ENCODE measurements at regions not wholly inside any gene's neighbourhood (a gene's known extent, or its start where the extent isn't known, plus 50 kb on each side); places are given as distances from the start of the nearest gene placed in this dataset.

- intact Hi-C loops (cut with micrococcal nuclease; ENCODE audit: unreplicated experiment) (no loop called here), in situ Hi-C loops (cut with HindIII; ENCODE audit: low pct_unique_long_range_greater_than_20kb, low sequenced_read_pairs) (no loop called here)
- no peaks in the 10 kb centered on the region for H3K27me3 ChIP-seq (ENCODE audit: control insufficient read depth, insufficient read depth, low read length)
- ATAC-seq: no peak
- ChIA-PET POLR2A (no interaction called here), CTCF (no interaction called here)
- no TSS peak for BruUV-seq (replicated peaks)
- no peak for DNase-seq (ENCODE audit: low read depth, low spot score)
- no peaks in the 10 kb centered on the region for H3K36me3 ChIP-seq (ENCODE audit: control insufficient read depth, insufficient read depth, low read length)
- H3K4me1 ChIP-seq (ENCODE audit: control insufficient read depth, insufficient read depth, low read length): no peaks in the 10 kb centered on the region
- no peak overlapping the region for H3K27ac ChIP-seq (ENCODE audit: low read length)
- TF ChIP-seq TCF7L2 (IDR thresholded peaks at IDR 0.05; ENCODE audit: low read depth, low read length) (no peak), POLR2AphosphoS5 (IDR thresholded peaks at IDR 0.05; ENCODE audit: low read depth, low read length) (no peak), SIN3A (IDR thresholded peaks at IDR 0.05; ENCODE audit: borderline replicate concordance, insufficient read depth, low read depth, low read length) (no peak), REST (IDR thresholded peaks at IDR 0.05; ENCODE audit: insufficient read depth in 1 of 2, low read depth in 2 of 2, low read length in 1 of 2) (no peak), CTCF (IDR thresholded peaks at IDR 0.05) (no peak)
- no peaks in the 10 kb centered on the region for H3K9me3 ChIP-seq (ENCODE audit: control insufficient read depth, insufficient read depth, low read depth, low read length)
- no peak overlapping the region for H3K4me3 ChIP-seq (ENCODE audit: low read depth in 2 of 2, low read length in 2 of 2)
Measured at GRCh38 chr5:128764601-128765310, 200.5 kb upstream of the SLC27A6 start.

GRCh38 chr5:128765448-128766061 is 199.7 kb upstream of the SLC27A6 start:
- POLR2A ChIA-PET: no interaction called here
- Histone ChIP-seq H3K9me3 (ENCODE audit: control insufficient read depth, insufficient read depth, low read depth, low read length) (no peaks in the 10 kb centered on the region), H3K27ac (ENCODE audit: low read length) (no peak overlapping the region), H3K27me3 (ENCODE audit: control insufficient read depth, insufficient read depth, low read length) (no peaks in the 10 kb centered on the region), H3K36me3 (ENCODE audit: control insufficient read depth, insufficient read depth, low read length) (no peaks in the 10 kb centered on the region), H3K4me3 (ENCODE audit: low read depth in 2 of 2, low read length in 2 of 2) (no peak overlapping the region), H3K4me1 (ENCODE audit: control insufficient read depth, insufficient read depth, low read length) (no peaks in the 10 kb centered on the region)
- in situ Hi-C loops (cut with HindIII; ENCODE audit: low pct_unique_long_range_greater_than_20kb, low sequenced_read_pairs): no loop called here
- CTCF ChIA-PET: no interaction called here
- no TSS peak for BruUV-seq (replicated peaks)
- ATAC-seq (no peak), DNase-seq (ENCODE audit: low read depth, low spot score) (no peak)
- intact Hi-C loops (cut with micrococcal nuclease; ENCODE audit: unreplicated experiment): no loop called here
- TF ChIP-seq REST (IDR thresholded peaks at IDR 0.05; ENCODE audit: insufficient read depth in 1 of 2, low read depth in 2 of 2, low read length in 1 of 2) (no peak), POLR2AphosphoS5 (IDR thresholded peaks at IDR 0.05; ENCODE audit: low read depth, low read length) (no peak), SIN3A (IDR thresholded peaks at IDR 0.05; ENCODE audit: borderline replicate concordance, insufficient read depth, low read depth, low read length) (no peak), TCF7L2 (IDR thresholded peaks at IDR 0.05; ENCODE audit: low read depth, low read length) (no peak), CTCF (IDR thresholded peaks at IDR 0.05) (no peak)
